ENCODE measurements at regions not wholly inside any gene's neighbourhood (a gene's known extent, or its start where the extent isn't known, plus 50 kb on each side); places are given as distances from the start of the nearest gene placed in this dataset.

DNA sequence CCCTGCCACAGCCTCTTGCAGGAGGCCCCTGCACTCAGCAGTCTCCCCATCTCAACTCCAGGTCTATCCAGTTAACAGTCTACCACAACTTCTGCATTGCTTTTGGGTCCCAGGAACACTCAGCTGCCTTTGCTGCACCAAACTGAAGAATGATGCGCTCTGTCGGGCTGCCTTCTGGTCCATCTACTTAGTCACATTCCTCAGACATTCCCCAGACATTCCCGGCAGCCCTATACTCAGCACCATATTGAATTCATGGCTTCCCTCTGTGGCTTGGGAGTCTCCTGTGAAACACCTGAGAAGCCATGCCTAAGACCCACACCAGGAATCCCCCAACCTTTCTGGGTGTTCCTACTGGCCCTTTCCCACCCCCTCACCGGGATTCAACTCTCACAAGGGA is 99.6 kb upstream of the COL21A1 start:
- H3K4me3 Mint-ChIP-seq: no peak overlapping the region
- H3K27ac Mint-ChIP-seq: no peak overlapping the region
- H3K4me1 Mint-ChIP-seq: no peaks in the 10 kb centered on the region
- H3K36me3 Mint-ChIP-seq: no peaks in the 10 kb centered on the region
- ATAC-seq (ENCODE audit: low read depth): no peak
- H3K9me3 Mint-ChIP-seq: no peaks in the 10 kb centered on the region
- H3K27me3 Mint-ChIP-seq: peaks cover 4% of the 10 kb centered on the region
- DNase-seq (ENCODE audit: low spot score in 2 of 2): no peak

DNA sequence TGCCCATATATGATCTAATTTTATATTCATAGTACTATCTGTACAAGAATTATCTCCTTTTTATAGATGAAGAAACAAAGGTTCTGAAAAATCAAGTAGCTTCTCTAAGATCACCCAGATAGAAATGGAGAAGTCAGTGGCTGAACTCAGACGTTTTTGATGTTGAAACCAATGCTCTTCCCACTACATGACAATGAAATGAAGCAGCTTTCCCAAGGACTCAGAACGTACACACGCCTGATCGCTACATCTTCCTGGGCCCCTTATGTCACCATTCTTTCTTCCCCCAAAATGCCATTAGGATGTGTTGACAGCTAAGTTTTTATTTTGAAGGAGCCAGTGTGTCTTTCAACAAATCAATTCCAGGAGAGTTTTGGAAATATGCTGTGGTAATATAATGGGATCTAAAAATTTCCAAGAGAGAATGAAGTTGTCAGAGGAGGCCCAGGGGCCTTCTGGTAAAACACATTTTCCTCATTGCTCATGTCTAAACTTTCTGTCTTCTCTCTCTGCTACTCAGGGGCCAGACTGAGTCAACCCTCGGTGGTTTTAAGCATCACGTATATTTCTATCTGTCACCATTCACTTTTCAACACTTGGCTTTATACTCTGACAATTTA is 98.1 kb upstream of the COL21A1 start:
- Mint-ChIP-seq H3K4me1 (no peaks in the 10 kb centered on the region), H3K4me3 (no peak overlapping the region), H3K27ac (no peak overlapping the region), H3K36me3 (no peaks in the 10 kb centered on the region), H3K27me3 (peaks cover 8% of the 10 kb centered on the region), H3K9me3 (no peaks in the 10 kb centered on the region)
- ATAC-seq (ENCODE audit: low read depth) (no peak), DNase-seq (ENCODE audit: low spot score in 2 of 2) (no peak)

DNA sequence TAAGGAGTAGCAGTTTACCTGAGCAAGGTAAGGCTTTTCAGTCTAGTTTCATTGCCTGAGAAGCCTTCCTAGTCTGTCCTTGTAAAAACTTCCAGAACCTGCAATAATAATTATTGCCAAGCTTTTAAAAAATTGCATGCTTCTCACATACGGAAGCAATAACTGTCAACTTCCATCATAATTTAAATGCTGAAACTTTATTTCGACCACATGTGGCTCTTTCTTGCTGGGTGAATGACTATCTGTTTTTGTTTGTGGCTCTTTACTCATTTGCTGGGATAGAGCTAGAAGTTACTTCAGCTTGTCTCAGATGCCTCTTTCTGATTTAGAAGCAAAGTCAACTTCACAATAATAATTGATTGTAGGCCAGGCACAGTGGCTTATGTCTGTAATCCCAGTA is 95.9 kb upstream of the COL21A1 start:
- no peaks in the 10 kb centered on the region for H3K4me1 Mint-ChIP-seq
- no peak for ATAC-seq (ENCODE audit: low read depth)
- no peak overlapping the region for H3K4me3 Mint-ChIP-seq
- H3K27me3 Mint-ChIP-seq: peaks cover 8% of the 10 kb centered on the region
- no peaks in the 10 kb centered on the region for H3K36me3 Mint-ChIP-seq
- H3K27ac Mint-ChIP-seq: no peak overlapping the region
- no peaks in the 10 kb centered on the region for H3K9me3 Mint-ChIP-seq
- DNase-seq (ENCODE audit: low spot score in 2 of 2): no peak

DNA sequence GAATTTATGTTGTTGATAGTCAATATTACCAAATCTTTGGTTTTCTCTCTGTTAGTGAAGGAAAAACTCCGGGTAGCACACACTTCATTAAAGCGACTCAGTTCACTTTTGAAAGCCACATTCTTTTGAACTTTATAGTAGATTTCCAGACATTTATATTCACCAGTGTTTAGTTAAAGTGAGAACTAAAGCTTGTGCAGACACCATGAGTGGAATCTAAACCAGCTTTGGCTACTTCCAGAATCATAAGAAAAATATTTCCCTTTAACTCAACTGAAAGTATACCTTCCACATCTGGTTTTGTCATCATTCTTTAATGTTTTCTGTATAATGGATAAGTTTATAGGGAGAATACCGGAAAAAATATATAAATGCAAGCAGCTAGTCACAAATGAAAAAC is 92.1 kb upstream of the COL21A1 start:
- Mint-ChIP-seq H3K4me1 (no peaks in the 10 kb centered on the region), H3K27ac (no peak overlapping the region), H3K36me3 (no peaks in the 10 kb centered on the region), H3K9me3 (no peaks in the 10 kb centered on the region), H3K4me3 (no peak overlapping the region), H3K27me3 (peaks cover 4% of the 10 kb centered on the region)
- no peak for DNase-seq (ENCODE audit: low spot score in 2 of 2)
- ATAC-seq (ENCODE audit: low read depth): no peak

DNA sequence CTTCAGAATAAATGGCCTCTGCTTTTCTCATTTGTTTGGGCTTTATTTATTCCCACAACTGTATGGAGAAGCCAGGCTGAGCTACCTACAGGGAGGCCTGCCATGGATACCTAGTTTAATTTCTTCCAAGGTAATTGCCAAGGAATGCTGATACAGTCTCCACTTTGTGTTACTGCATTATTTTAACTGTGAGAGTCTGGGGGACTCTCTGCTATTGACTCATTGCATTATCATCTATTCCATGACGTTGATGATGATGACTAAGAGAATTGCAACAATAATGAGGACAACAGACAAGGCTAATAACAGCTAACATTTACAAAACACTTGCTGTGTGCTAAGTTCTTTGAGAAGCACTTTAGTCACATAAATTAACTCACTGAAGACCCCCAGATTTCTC is 88.3 kb upstream of the COL21A1 start:
- no peak for ATAC-seq (ENCODE audit: low read depth)
- Mint-ChIP-seq H3K4me1 (no peaks in the 10 kb centered on the region), H3K27ac (no peak overlapping the region), H3K4me3 (no peak overlapping the region), H3K36me3 (no peaks in the 10 kb centered on the region), H3K27me3 (no peaks in the 10 kb centered on the region), H3K9me3 (no peaks in the 10 kb centered on the region)
- no peak for DNase-seq (ENCODE audit: low spot score in 2 of 2)

DNA sequence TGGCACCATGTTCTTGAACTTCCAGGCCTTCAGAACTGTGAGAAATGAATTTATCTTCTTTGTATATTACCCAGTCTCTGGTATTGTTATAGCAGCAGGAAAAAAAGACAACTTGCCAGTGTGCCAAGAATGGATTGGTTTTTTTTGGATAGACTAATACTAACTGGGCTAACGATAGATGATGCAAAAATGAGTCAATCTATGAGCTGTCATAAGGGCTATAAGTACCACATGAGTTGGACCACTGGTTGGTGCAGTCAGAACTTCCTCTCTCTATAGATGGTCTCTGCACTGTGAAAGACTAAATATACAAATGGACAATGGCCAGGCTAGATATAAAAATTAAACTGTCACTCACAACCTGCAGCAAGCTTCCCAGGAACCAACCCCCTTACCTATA is 87.6 kb upstream of the COL21A1 start:
- H3K4me1 Mint-ChIP-seq: no peaks in the 10 kb centered on the region
- no peaks in the 10 kb centered on the region for H3K36me3 Mint-ChIP-seq
- DNase-seq (ENCODE audit: low spot score in 2 of 2) (no peak), ATAC-seq (ENCODE audit: low read depth) (no peak)
- no peaks in the 10 kb centered on the region for H3K9me3 Mint-ChIP-seq
- no peaks in the 10 kb centered on the region for H3K27me3 Mint-ChIP-seq
- no peak overlapping the region for H3K4me3 Mint-ChIP-seq
- no peak overlapping the region for H3K27ac Mint-ChIP-seq

DNA sequence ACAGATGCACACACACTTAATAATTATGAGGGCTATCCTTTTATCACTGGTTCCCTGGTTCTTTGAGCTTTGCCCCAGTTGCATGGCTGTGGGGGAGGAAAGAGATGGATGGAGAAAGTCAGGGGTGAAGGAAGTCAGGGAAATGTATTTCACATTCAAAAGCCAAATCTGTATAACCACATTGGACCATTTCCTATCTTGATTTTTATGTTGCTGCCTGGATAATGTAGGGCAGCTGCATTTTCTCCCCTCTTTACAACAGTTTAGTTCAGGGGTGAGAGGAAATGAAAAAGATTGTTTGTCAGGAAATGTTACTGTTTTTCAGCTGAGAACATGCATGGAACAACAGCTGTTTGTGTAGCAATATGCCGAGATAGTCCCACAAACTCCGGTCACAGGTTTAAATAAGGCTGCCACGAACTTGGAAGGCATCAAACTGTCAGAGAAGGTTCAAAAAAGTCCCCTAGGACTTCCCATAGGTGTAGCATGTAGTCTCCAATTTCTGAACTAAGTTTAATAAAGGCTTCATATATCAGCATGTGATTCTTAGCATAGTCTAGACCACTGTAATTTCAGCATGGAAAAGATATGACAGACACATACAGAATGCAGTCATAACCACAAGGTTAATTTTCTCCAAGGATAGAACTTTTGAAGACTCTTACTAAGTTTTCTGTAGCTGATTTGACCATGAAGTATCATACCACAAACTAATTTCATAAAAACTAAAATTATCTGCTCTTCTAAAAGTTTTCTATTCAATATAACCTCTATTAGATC is 82.1 kb upstream of the COL21A1 start:
- ATAC-seq (ENCODE audit: low read depth): no peak
- Mint-ChIP-seq H3K4me3 (no peak overlapping the region), H3K4me1 (no peaks in the 10 kb centered on the region), H3K27me3 (no peaks in the 10 kb centered on the region), H3K27ac (no peak overlapping the region), H3K9me3 (no peaks in the 10 kb centered on the region), H3K36me3 (no peaks in the 10 kb centered on the region)
- no peak for DNase-seq (ENCODE audit: low spot score in 2 of 2)

DNA sequence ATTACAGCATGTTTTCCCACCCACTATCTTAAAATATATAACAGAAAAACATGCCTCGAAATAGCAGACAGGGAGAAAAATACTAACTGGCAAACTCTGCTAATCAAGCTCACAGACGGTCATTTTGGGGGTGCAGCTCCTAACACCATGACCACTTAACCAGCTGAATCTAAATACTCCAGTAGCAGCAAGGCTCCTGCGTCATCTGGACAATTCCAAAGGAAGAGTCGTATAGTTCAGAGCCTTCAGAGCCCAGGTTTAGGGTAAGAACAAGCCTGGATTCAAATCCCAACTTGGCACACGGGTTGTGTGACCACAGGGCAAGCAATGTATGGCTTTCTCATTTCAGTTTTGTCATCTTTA is 81.3 kb upstream of the COL21A1 start:
- no peaks in the 10 kb centered on the region for H3K36me3 Mint-ChIP-seq
- H3K4me1 Mint-ChIP-seq: no peaks in the 10 kb centered on the region
- no peaks in the 10 kb centered on the region for H3K9me3 Mint-ChIP-seq
- no peak overlapping the region for H3K4me3 Mint-ChIP-seq
- DNase-seq (ENCODE audit: low spot score in 2 of 2) (no peak), ATAC-seq (ENCODE audit: low read depth) (no peak)
- H3K27ac Mint-ChIP-seq: no peak overlapping the region
- no peaks in the 10 kb centered on the region for H3K27me3 Mint-ChIP-seq

DNA sequence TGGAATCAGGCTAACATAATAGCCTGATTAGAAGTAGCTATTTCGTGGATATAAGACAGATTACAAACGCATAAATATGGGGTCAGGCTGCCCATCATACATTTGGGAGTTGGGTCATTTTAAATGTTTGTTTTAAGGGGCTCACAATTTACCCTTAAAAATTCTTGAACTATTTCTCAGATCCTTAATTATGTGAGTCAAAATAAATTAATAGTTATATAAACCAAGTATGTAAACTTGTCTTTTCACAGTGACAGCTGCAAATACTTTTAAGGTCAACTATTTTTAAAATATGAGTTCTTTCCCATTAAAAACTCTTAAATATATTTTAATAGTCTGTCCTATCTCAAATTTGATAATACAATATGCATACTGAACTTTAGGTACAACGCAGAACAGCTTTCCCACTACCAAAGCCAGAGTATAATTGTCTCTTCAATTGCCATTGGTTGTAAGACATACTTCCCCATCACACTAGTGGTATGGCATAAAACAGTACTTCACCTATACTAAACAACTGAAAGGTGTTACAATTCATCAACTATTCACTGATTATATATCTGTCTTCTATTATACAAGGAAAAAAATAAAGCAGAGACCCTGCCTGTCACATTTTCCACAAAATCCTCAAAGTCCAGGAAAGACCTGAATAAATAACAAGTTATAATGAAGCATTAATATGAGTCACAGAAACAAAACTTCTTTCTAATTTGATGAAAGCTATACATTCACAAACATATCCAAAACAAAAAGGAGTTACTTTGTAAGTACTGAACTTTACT is 80.8 kb upstream of the COL21A1 start:
- Mint-ChIP-seq H3K27me3 (no peaks in the 10 kb centered on the region), H3K27ac (no peak overlapping the region), H3K9me3 (no peaks in the 10 kb centered on the region), H3K4me1 (no peaks in the 10 kb centered on the region), H3K36me3 (no peaks in the 10 kb centered on the region), H3K4me3 (no peak overlapping the region)
- ATAC-seq (ENCODE audit: low read depth) (no peak), DNase-seq (ENCODE audit: low spot score in 2 of 2) (no peak)

DNA sequence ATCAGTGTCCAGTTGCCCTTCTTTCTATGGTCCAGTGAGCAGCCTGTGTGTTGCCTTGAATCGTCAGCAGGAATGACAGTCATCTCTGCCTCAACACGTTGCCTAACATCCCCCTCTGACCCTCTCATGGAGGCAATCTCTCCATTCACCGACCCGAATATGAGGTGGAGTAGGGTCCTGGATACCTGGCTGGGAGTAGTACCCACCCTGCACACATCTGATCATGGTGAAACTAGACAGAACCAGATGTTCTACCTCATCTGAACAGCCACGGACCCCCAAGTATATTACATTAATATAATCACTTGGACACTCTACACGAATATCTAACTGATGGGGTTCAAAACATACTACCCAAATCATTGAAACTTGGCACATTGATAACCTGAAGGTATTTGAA is 77.0 kb upstream of the COL21A1 start:
- H3K36me3 Mint-ChIP-seq: no peaks in the 10 kb centered on the region
- H3K27me3 Mint-ChIP-seq: peaks cover 4% of the 10 kb centered on the region
- no peaks in the 10 kb centered on the region for H3K4me1 Mint-ChIP-seq
- DNase-seq (ENCODE audit: low spot score in 2 of 2) (no peak), ATAC-seq (ENCODE audit: low read depth) (no peak)
- no peak overlapping the region for H3K27ac Mint-ChIP-seq
- no peaks in the 10 kb centered on the region for H3K9me3 Mint-ChIP-seq
- no peak overlapping the region for H3K4me3 Mint-ChIP-seq

DNA sequence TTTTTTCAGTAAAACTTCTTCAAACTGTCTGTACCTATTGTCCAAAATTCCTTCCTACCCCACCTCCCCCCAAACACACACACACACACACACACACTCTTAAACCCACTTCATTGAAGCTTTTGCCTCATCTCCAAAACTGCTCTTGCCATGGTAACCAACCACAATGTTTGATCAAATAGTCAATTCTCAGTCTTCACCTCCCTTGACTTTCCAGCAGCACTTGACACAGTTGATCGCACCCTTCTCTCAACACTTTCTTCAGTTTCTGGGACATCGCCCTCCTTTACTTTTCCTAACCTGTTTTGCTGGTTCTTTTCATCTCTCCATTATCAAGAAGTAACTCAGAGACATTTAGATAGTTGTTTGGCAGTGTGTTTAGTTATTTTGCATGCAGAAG is 71.5 kb upstream of the COL21A1 start:
- no peaks in the 10 kb centered on the region for H3K4me1 Mint-ChIP-seq
- H3K36me3 Mint-ChIP-seq: no peaks in the 10 kb centered on the region
- no peak overlapping the region for H3K4me3 Mint-ChIP-seq
- peaks cover 4% of the 10 kb centered on the region for H3K27me3 Mint-ChIP-seq
- DNase-seq (ENCODE audit: low spot score in 2 of 2) (no peak), ATAC-seq (ENCODE audit: low read depth) (no peak)
- H3K9me3 Mint-ChIP-seq: no peaks in the 10 kb centered on the region
- H3K27ac Mint-ChIP-seq: no peak overlapping the region

DNA sequence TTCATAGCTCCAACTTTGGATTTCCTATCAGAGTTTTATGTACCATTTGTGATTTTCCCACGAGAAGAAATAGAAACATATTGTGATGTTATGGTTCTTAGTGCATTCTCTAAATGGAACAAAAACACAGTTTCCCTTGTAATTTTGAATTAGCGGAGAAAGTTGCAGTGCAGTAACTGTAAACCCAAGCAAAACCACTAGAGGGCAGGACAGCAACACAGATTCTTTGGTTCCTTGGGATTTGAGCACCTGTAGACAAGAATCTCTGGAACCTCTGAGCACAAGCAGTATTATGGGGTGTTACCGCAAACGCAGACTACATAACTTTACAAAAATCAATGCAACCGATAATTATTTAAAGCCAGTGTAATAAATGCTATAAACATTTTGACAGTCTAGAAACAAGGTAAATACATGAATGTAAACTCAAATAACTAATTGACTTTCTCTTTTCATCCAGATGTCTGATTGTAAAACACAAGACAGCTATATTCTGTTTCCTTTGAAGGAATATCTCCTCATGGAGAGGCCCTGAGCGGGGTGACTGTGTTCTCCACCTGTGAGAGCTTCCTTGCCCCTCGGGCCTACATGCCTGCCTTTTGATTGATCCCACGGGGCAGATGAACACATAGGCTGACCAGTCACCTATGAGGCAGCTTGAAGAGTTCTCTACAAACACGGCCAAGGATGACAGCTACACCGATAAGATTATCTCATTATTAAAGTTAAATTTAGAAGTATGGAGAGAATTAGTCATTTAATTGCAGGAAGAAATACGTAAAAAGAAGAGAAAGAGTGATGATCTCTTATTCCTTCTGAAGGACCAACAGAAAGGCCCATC is 67.5 kb upstream of the COL21A1 start:
- no peak for DNase-seq (ENCODE audit: low spot score in 2 of 2)
- H3K27ac Mint-ChIP-seq: no peak overlapping the region
- H3K9me3 Mint-ChIP-seq: peaks cover 1% of the 10 kb centered on the region
- no peaks in the 10 kb centered on the region for H3K36me3 Mint-ChIP-seq
- H3K4me3 Mint-ChIP-seq: no peak overlapping the region
- H3K27me3 Mint-ChIP-seq: no peaks in the 10 kb centered on the region
- no peak for ATAC-seq (ENCODE audit: low read depth)
- no peaks in the 10 kb centered on the region for H3K4me1 Mint-ChIP-seq

DNA sequence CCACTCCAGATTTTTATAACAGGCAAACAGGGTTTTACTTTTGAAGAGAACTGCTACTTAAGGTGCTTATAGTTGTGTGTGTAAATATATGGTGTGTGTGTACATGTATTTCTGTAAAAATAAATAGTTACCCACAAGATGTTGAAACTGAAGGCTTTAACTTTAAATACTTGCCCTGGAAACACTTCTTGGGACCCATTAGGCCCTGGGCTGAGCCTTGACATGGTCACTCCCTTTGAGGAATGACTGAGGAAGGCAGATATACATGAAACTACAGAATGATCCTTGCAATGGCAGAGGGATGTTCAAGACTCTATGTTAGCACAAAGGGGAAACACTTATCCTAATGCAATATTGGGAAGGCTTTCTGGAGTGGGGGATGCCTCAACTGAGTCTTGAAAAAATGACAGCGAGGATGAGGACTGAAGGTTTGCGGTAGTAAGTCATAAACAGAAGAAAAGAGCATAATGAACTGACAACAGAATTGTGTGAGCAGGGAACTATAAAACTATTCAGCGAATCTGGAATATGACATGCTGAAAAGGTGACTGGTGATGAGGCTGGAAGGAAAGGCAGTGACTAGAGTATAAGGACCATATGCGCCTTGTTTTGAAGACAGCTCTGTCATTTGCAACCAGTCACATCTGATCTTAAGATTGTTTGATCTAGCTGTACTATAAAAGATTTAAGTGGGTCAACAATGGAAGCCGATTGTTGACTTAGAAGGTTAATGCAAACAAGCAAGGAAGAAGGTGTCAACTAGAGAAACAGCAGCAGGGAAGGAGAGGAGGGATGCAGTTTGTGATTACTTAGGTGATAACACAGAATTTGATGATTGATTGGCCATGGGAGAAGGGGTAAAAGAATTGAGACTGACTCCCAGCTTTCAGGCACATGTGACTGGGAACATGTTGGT is 64.4 kb upstream of the COL21A1 start:
- no peak for DNase-seq (ENCODE audit: low spot score in 2 of 2)
- H3K36me3 Mint-ChIP-seq: no peaks in the 10 kb centered on the region
- no peaks in the 10 kb centered on the region for H3K4me1 Mint-ChIP-seq
- no peak overlapping the region for H3K4me3 Mint-ChIP-seq
- no peaks in the 10 kb centered on the region for H3K27me3 Mint-ChIP-seq
- ATAC-seq (ENCODE audit: low read depth): no peak
- H3K27ac Mint-ChIP-seq: no peak overlapping the region
- peaks cover 2% of the 10 kb centered on the region for H3K9me3 Mint-ChIP-seq
